Aorta (tissue), 5 donors: ENCODE measurements at regions not wholly inside any gene's neighbourhood (a gene's known extent, or its start where the extent isn't known, plus 50 kb on each side); places are given as distances from the start of the nearest gene placed in this dataset.

Experiments used
- ATAC-seq: fragments of 200-7000 bp; cut with Tn5 transposase; one replicate; pipeline ENCODE4 v1.9.1; 2022; ENCODE audit warnings: moderate library complexity; ENCODE audit not compliant: low FRiP score
- DNase-seq, 2 donors: peaks; one replicate each; pipeline ENCODE4 v3.0.0-alpha.2; 2020
- H3K27ac ChIP-seq, 2 donors: one replicate each; pipeline ENCODE4 v1.5.1; 2013; ENCODE audit warnings: low read length in 2 of 2, mild to moderate bottlenecking in 2 of 2, moderate library complexity in 2 of 2, control low read depth in 1 of 2, inconsistent platforms in 1 of 2, low read depth in 1 of 2
- H3K27me3 ChIP-seq, 2 donors: one replicate each; pipeline ENCODE4 v1.6.1; 2013; ENCODE audit warnings: control low read depth in 1 of 2, low read length in 1 of 2, mild to moderate bottlenecking in 1 of 2, moderate library complexity in 1 of 2; ENCODE audit not compliant: insufficient read depth in 2 of 2, control insufficient read depth in 1 of 2
- H3K36me3 ChIP-seq, 2 donors: one replicate each; pipeline ENCODE4 v1.6.1; 2013; ENCODE audit warnings: control low read depth in 1 of 2, low read length in 1 of 2, mild to moderate bottlenecking in 1 of 2; ENCODE audit not compliant: insufficient read depth in 2 of 2, control insufficient read depth in 1 of 2
- H3K4me1 ChIP-seq, 2 donors: one replicate each; pipeline ENCODE4 v1.6.1; 2013; ENCODE audit warnings: low read length in 2 of 2, control low read depth in 1 of 2, mild to moderate bottlenecking in 1 of 2, moderate library complexity in 1 of 2; ENCODE audit not compliant: insufficient read depth in 2 of 2, control insufficient read depth in 1 of 2
- H3K4me3 ChIP-seq, 2 donors: one replicate each; pipeline ENCODE4 v1.5.1; 2013; ENCODE audit warnings: low read length in 2 of 2, control low read depth in 1 of 2, mild to moderate bottlenecking in 1 of 2
- H3K9me3 ChIP-seq: one replicate; pipeline ENCODE4 v1.6.1; 2013; ENCODE audit warnings: mild to moderate bottlenecking, low read length; ENCODE audit not compliant: control insufficient read depth
- WGBS, 2 donors: extraction: QIAGEN DNeasy Blood & Tissue Kit; methylation state at CpG; one replicate each; pipeline ENCODE4 v1.1.7; 2013; 5-methylcytosine and 5-hydroxymethylcytosine counted together
- intact Hi-C, 2 donors: fragments of 100-400 bp; cut with DNase I; formaldehyde crosslinking; loops; one replicate each; pipeline versions ENCODE4 v1.14.2 to v1.15.0; 2022
- donor health status: healthy with polysubstance abuse.
- donor health status: Bipolar disorder and iron deficiency.
- donor health status: DM: no; HTN: no; CAD: no.
- donor health status: DM: no; HTN: no; CAD: no.
- donor health status: DM: yes; HTN: yes; CAD: no.

- H3K4me3 ChIP-seq: no peak overlapping the region
- H3K27ac ChIP-seq: no peak overlapping the region
- DNase-seq: no peak
- no peaks in the 10 kb centered on the region for H3K9me3 ChIP-seq
- H3K36me3 ChIP-seq: no peaks in the 10 kb centered on the region
- H3K27me3 ChIP-seq: no peaks in the 10 kb centered on the region
- ATAC-seq: no peak
- intact Hi-C loops: no loop called here
- peaks cover 0 to under 1% of the 10 kb centered on the region in 2 donors for H3K4me1 ChIP-seq
- 94 to 96% methylated on average over 1 of the region's 1 CpG for WGBS, 2 donors
Observed at GRCh38 chr11:97354026-97354425, 964.2 kb downstream of the JRKL start.

GRCh38 chr11:97354576-97354975, 964.8 kb downstream of the JRKL start:
- DNase-seq: no peak
- H3K36me3 ChIP-seq: no peaks in the 10 kb centered on the region
- no peaks in the 10 kb centered on the region for H3K9me3 ChIP-seq
- ATAC-seq: no peak
- WGBS, 2 donors: 36 to 37% methylated on average over 2 of the region's 2 CpGs
- H3K27ac ChIP-seq: no peak overlapping the region
- no peak overlapping the region for H3K4me3 ChIP-seq
- intact Hi-C loops: no loop called here
- H3K27me3 ChIP-seq: no peaks in the 10 kb centered on the region
- peaks cover 0 to 2% of the 10 kb centered on the region in 2 donors for H3K4me1 ChIP-seq

GRCh38 chr11:97355230-97355629, 965.4 kb downstream of the JRKL start:
- no peak overlapping the region for H3K4me3 ChIP-seq
- intact Hi-C loops: no loop called here
- no peaks in the 10 kb centered on the region for H3K27me3 ChIP-seq
- peaks cover 0 to 2% of the 10 kb centered on the region in 2 donors for H3K4me1 ChIP-seq
- no peak for ATAC-seq
- H3K9me3 ChIP-seq: no peaks in the 10 kb centered on the region
- no peak overlapping the region for H3K27ac ChIP-seq
- H3K36me3 ChIP-seq: no peaks in the 10 kb centered on the region
- DNase-seq: no peak

DNA sequence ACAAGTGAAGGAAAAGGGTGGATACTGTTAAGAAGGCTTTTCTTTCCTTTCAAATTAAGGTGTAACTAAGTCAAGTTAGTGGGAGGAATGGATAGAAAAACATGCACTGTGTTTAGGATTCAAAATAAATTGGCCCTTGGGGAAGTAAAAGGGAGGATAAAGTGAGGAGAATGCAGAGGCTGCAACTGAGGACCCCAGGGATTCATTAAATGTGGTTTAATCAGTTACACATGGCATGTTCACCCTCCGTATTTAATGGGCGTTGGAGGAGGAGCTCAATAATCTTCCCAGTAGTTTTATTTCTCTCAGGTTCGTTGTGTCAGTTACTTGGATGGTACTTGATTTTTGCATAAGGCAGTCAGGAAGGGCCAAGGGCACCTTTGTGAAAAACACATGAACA, 966.3 kb downstream of the JRKL start:
- Histone ChIP-seq H3K27ac (no peak overlapping the region), H3K4me1 (peaks cover 0 to 2% of the 10 kb centered on the region in 2 donors), H3K4me3 (no peak overlapping the region), H3K36me3 (no peaks in the 10 kb centered on the region), H3K9me3 (no peaks in the 10 kb centered on the region), H3K27me3 (no peaks in the 10 kb centered on the region)
- no peak for ATAC-seq
- intact Hi-C loops: no loop called here
- 81 to 85% methylated on average over 3 of the region's 3 CpGs for WGBS, 2 donors
- no peak for DNase-seq

DNA sequence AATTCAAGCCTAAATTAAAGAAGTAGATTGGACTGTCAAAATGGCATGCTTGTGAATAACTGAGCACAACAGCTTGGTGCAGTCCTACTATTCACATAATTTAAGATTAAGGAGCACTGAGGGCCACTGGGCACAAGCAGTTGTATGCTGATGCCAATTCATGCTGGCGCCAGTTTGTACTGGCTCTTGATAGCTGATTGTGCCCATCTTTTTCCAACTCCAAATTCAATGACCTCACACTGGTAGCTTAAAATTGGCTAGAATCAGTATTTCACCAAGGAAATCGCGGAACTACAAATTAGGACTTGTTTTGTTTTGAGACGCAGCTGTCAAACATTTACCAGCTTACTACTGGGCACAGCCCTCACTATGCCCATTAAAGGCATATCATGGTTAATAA, 969.2 kb downstream of the JRKL start:
- no peaks in the 10 kb centered on the region for H3K36me3 ChIP-seq

DNA sequence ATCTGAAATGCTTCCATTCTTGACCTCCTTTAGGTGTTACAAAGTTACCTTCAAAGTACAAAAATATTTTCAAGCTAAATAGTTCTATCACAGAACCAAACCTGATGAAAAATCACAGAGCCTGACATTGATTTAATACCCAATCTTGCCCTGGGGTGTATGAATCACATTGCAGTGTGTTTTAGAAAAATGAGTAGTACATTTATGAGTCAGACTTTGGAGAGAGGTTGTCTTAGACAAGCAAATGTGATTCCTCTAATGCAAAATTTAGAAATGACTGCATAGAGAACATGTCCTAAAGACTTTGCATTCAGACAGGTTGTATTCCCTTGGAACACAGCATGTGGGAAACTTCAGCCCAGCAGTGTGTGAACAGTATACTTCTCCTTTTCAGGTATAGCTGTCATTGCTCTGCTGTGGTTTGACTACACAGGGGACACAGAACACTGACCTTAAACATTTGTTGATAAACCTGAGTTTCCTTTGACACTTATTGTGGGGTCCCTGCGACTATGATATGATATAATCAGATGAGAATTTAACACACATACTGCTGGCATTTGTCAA, 972.1 kb downstream of the JRKL start:
- H3K27ac ChIP-seq: no peak overlapping the region
- ATAC-seq (no peak), DNase-seq (no peak)
- no peaks in the 10 kb centered on the region for H3K36me3 ChIP-seq
- H3K27me3 ChIP-seq: no peaks in the 10 kb centered on the region
- intact Hi-C loops: no loop called here
- WGBS, 2 donors: 4 to 7% methylated on average over 1 of the region's 1 CpG
- H3K4me1 ChIP-seq: peaks cover 2 to 10% of the 10 kb centered on the region in 2 donors
- H3K9me3 ChIP-seq: no peaks in the 10 kb centered on the region
- H3K4me3 ChIP-seq: no peak overlapping the region

More for the DNA sequence above, 969.2 kb downstream of the JRKL start:
- no peak overlapping the region for H3K27ac ChIP-seq
- intact Hi-C loops: no loop called here
- no peaks in the 10 kb centered on the region for H3K27me3 ChIP-seq
- ATAC-seq (no peak), DNase-seq (no peak)
- WGBS, 2 donors: 6 to 10% methylated on average over 4 of the region's 4 CpGs
- H3K9me3 ChIP-seq: no peaks in the 10 kb centered on the region
- peaks cover 2 to 10% of the 10 kb centered on the region in 2 donors for H3K4me1 ChIP-seq
- H3K4me3 ChIP-seq: no peak overlapping the region

- Histone ChIP-seq H3K27ac (no peak overlapping the region), H3K9me3 (no peaks in the 10 kb centered on the region), H3K4me1 (peaks cover 2 to 10% of the 10 kb centered on the region in 2 donors), H3K27me3 (no peaks in the 10 kb centered on the region), H3K4me3 (no peak overlapping the region), H3K36me3 (no peaks in the 10 kb centered on the region)
- intact Hi-C loops: no loop called here
- ATAC-seq (no peak), DNase-seq (no peak)
Observed at GRCh38 chr11:97363331-97363730, 973.5 kb downstream of the JRKL start.

GRCh38 chr11:97364047-97364446, 974.2 kb downstream of the JRKL start:
- WGBS, 2 donors: 0 to 1% methylated on average over 1 of the region's 1 CpG
- H3K9me3 ChIP-seq: no peaks in the 10 kb centered on the region
- peaks cover 1 to 10% of the 10 kb centered on the region in 2 donors for H3K4me1 ChIP-seq
- H3K27me3 ChIP-seq: no peaks in the 10 kb centered on the region
- H3K27ac ChIP-seq: no peak overlapping the region
- intact Hi-C loops: no loop called here
- H3K36me3 ChIP-seq: no peaks in the 10 kb centered on the region
- H3K4me3 ChIP-seq: no peak overlapping the region
- no peak for ATAC-seq
- DNase-seq: no peak

GRCh38 chr11:97367406-97368083, 977.7 kb downstream of the JRKL start:
- no peaks in the 10 kb centered on the region for H3K27me3 ChIP-seq
- DNase-seq: no peak
- peak; percentile 64 for ATAC-seq
- H3K4me1 ChIP-seq: peaks cover 0 to 5% of the 10 kb centered on the region in 2 donors
- no peak overlapping the region for H3K27ac ChIP-seq
- no peak overlapping the region for H3K4me3 ChIP-seq
- intact Hi-C loops: no loop called here
- no peaks in the 10 kb centered on the region for H3K36me3 ChIP-seq
- WGBS, 2 donors: 79 to 87% methylated on average over 10 of the region's 10 CpGs
- H3K9me3 ChIP-seq: no peaks in the 10 kb centered on the region
